Neural progenitor cell (in vitro differentiated cells): ENCODE measurements at regions not wholly inside any gene's neighbourhood (a gene's known extent, or its start where the extent isn't known, plus 50 kb on each side); places are given as distances from the start of the nearest gene placed in this dataset.
A peak's percentile ranks its signal among the peaks of the same experiment; 100 is the strongest.

Experiments
- DNase-seq: peaks from one replicate; pipeline ENCODE4 v3.0.0-alpha.2; 2016; ENCODE audit warnings: low spot score
- H2AFZ ChIP-seq: fragments of 200-600 bp; sonication (generic); replicated peaks from 2 replicates; pipeline ENCODE4 v1.6.1; 2016; ENCODE audit warnings: antibody characterized with exemption
- H3F3A ChIP-seq: fragments of 200-600 bp; sonication (generic); 2 replicates; pipeline ENCODE4 v1.6.1; 2016; ENCODE audit warnings: antibody characterized with exemption, low read depth
- H3K27ac ChIP-seq: fragments of 200-600 bp; sonication (generic); 2 replicates; pipeline ENCODE4 v1.5.1; 2016; ENCODE audit warnings: mild to moderate bottlenecking
- H3K27me3 ChIP-seq: fragments of 200-600 bp; sonication (generic); 2 replicates; pipeline ENCODE4 v1.6.1; 2016; ENCODE audit warnings: mild to moderate bottlenecking, moderate library complexity
- H3K36me3 ChIP-seq: fragments of 200-600 bp; sonication (generic); 2 replicates; pipeline ENCODE4 v1.5.1; 2016
- H3K4me1 ChIP-seq: fragments of 200-600 bp; sonication (generic); 2 replicates; pipeline ENCODE4 v1.6.1; 2016; ENCODE audit warnings: mixed run types
- H3K4me2 ChIP-seq: fragments of 200-600 bp; sonication (generic); 2 replicates; pipeline ENCODE4 v1.6.1; 2016
- H3K4me3 ChIP-seq: fragments of 200-600 bp; sonication (generic); 2 replicates; pipeline ENCODE4 v1.5.1; 2016
- H3K79me2 ChIP-seq: fragments of 200-600 bp; sonication (generic); 2 replicates; pipeline ENCODE4 v1.6.1; 2016; ENCODE audit warnings: low read depth
- H3K9ac ChIP-seq: fragments of 200-600 bp; sonication (generic); 2 replicates; pipeline ENCODE4 v1.6.1; 2016
- H3K9me3 ChIP-seq: fragments of 200-600 bp; sonication (generic); 2 replicates; pipeline ENCODE4 v1.5.1; 2016; ENCODE audit warnings: low read depth
- H4K20me1 ChIP-seq: fragments of 200-600 bp; sonication (generic); 2 replicates; pipeline ENCODE4 v1.6.1; 2016; ENCODE audit warnings: low read depth
- H3K27ac Mint-ChIP-seq: 3 replicates; pipeline ENCODE4 v1.8.0; 2021; ENCODE audit warnings: mixed read lengths
- H3K27me3 Mint-ChIP-seq: 2 replicates; pipeline ENCODE4 v1.8.0; 2022; ENCODE audit warnings: low read depth, mild to moderate bottlenecking, inconsistent platforms, moderate library complexity, mixed read lengths; ENCODE audit not compliant: insufficient read depth
- H3K36me3 Mint-ChIP-seq: 3 replicates; pipeline ENCODE4 v1.8.0; 2021; ENCODE audit warnings: mixed read lengths
- H3K4me1 Mint-ChIP-seq: 3 replicates; pipeline ENCODE4 v1.8.0; 2021; ENCODE audit warnings: mixed read lengths
- H3K4me3 Mint-ChIP-seq: 3 replicates; pipeline ENCODE4 v1.8.0; 2021; ENCODE audit warnings: mild to moderate bottlenecking, moderate library complexity, mixed read lengths
- H3K9me3 Mint-ChIP-seq: 3 replicates; pipeline ENCODE4 v1.8.0; 2020; ENCODE audit warnings: mixed read lengths
- EZH2 ChIP-seq: fragments of 200-600 bp; sonication (generic); IDR thresholded peaks from 2 replicates; pipeline ENCODE4 v1.6.1; 2017; ENCODE audit warnings: antibody characterized with exemption, mild to moderate bottlenecking, moderate library complexity
- EZH2phosphoT487 ChIP-seq: fragments of 200-600 bp; sonication (generic); IDR thresholded peaks from 2 replicates; pipeline ENCODE4 v1.6.1; 2017; ENCODE audit warnings: antibody characterized with exemption
- TF ChIP-seq, protein P1 (sequence below): fragments of 200-600 bp; sonication (generic); IDR thresholded peaks from 2 replicates; pipeline ENCODE4 v1.5.1; 2017; ENCODE audit warnings: antibody characterized with exemption, mild to moderate bottlenecking

DNA sequence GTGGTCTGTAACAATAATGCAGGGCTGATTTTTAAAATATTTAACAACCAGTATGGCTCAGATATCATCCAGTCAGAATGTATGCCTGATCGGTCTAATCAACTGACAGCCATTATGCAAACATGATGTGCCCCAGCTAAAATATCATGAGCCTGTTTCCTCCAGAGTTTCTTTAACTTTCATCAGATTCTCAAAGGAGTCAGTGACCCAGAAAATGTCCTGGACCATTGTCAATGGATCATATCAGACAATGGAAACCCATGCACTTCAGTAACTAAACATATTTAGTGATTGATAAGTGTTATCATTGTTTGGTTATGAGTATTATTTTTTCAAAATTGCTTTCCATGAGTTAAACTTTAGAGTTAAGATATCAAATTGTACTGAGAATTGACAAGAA is 173.5 kb downstream of the LMBRD1 start:
- H3K79me2 ChIP-seq = no peaks in the 10 kb centered on the region
- no peaks in the 10 kb centered on the region for H4K20me1 ChIP-seq
- H3K9me3 Mint-ChIP-seq = no peaks in the 10 kb centered on the region
- no peak overlapping the region for H3K4me2 ChIP-seq
- H3F3A ChIP-seq = no peaks in the 10 kb centered on the region
- H3K4me3 Mint-ChIP-seq = no peak overlapping the region
- peaks cover 14% of the 10 kb centered on the region for H3K4me1 ChIP-seq
- H3K36me3 ChIP-seq = no peaks in the 10 kb centered on the region
- no peaks in the 10 kb centered on the region for H3K9me3 ChIP-seq
- H3K27ac Mint-ChIP-seq = peak overlapping the region; percentile 65
- peak; percentile 11 for DNase-seq
- peak overlapping the region; percentile 76 for H2AFZ ChIP-seq
- H3K36me3 Mint-ChIP-seq = no peaks in the 10 kb centered on the region
- no peak overlapping the region for H3K9ac ChIP-seq
- H3K27ac ChIP-seq = no peak overlapping the region
- H3K4me1 Mint-ChIP-seq = peaks cover 32% of the 10 kb centered on the region
- no peak for TF ChIP-seq EZH2phosphoT487
- no peak for TF ChIP-seq EZH2
- TF ChIP-seq, protein P1, sequence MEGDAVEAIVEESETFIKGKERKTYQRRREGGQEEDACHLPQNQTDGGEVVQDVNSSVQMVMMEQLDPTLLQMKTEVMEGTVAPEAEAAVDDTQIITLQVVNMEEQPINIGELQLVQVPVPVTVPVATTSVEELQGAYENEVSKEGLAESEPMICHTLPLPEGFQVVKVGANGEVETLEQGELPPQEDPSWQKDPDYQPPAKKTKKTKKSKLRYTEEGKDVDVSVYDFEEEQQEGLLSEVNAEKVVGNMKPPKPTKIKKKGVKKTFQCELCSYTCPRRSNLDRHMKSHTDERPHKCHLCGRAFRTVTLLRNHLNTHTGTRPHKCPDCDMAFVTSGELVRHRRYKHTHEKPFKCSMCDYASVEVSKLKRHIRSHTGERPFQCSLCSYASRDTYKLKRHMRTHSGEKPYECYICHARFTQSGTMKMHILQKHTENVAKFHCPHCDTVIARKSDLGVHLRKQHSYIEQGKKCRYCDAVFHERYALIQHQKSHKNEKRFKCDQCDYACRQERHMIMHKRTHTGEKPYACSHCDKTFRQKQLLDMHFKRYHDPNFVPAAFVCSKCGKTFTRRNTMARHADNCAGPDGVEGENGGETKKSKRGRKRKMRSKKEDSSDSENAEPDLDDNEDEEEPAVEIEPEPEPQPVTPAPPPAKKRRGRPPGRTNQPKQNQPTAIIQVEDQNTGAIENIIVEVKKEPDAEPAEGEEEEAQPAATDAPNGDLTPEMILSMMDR = no peak
- H3K4me3 ChIP-seq = no peak overlapping the region
- peaks cover 2% of the 10 kb centered on the region for H3K27me3 Mint-ChIP-seq
- no peaks in the 10 kb centered on the region for H3K27me3 ChIP-seq

DNA sequence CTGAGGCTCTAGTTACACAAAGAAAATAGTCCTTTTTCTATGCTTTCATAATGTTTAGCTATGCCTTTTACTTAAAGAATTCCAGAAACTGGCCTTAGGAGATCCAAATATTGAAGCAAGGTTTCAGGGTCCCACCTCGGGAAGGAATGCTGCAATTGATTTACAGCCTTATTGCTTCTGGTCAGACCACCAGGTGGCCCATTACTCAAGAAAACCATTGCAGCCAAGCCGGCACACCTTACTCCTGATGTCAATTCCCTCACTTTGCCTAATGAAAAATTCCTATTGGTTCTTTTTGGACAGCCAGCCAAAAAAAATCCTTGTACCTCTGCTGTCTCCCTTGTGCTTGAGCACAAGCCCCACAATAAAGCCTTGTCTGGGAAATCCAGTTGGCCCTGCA is 173.9 kb downstream of the LMBRD1 start:
- H3K79me2 ChIP-seq = no peaks in the 10 kb centered on the region
- peaks cover 14% of the 10 kb centered on the region for H3K4me1 ChIP-seq
- TF ChIP-seq EZH2 = no peak
- TF ChIP-seq, protein P1 = peak; percentile 33
- no peak overlapping the region for H3K4me3 Mint-ChIP-seq
- peaks cover 32% of the 10 kb centered on the region for H3K4me1 Mint-ChIP-seq
- H3K9ac ChIP-seq = no peak overlapping the region
- no peaks in the 10 kb centered on the region for H4K20me1 ChIP-seq
- no peaks in the 10 kb centered on the region for H3K36me3 Mint-ChIP-seq
- H3K36me3 ChIP-seq = no peaks in the 10 kb centered on the region
- H3K9me3 Mint-ChIP-seq = no peaks in the 10 kb centered on the region
- no peaks in the 10 kb centered on the region for H3F3A ChIP-seq
- peaks cover 2% of the 10 kb centered on the region for H3K27me3 Mint-ChIP-seq
- peak; percentile 43 for DNase-seq
- H3K27ac ChIP-seq = no peak overlapping the region
- H3K4me3 ChIP-seq = no peak overlapping the region
- peak overlapping the region; percentile 65 for H3K27ac Mint-ChIP-seq
- no peaks in the 10 kb centered on the region for H3K9me3 ChIP-seq
- peak overlapping the region; percentile 76 for H2AFZ ChIP-seq
- no peaks in the 10 kb centered on the region for H3K27me3 ChIP-seq
- H3K4me2 ChIP-seq = no peak overlapping the region

DNA sequence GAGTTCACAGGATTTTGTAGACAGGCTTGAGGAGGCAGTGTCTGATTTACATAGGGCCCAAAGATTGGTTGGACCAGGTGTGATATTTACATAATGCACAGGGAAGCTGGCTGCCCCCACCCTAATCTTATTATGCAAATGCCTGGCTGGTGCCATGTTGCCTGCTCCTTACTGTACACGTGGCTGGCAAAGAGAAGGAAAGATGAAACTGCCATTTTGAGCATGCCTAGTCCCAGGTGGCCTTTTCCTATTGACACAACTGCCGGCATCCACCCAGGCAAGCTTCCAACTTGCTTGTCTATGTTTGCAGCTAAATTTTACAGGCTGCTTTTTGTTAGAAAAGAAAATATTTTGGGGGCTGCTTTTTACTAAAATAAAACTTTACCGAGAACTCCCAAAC is 174.6 kb downstream of the LMBRD1 start:
- no peaks in the 10 kb centered on the region for H3K27me3 ChIP-seq
- H3K9me3 ChIP-seq = no peaks in the 10 kb centered on the region
- no peak overlapping the region for H3K4me3 Mint-ChIP-seq
- no peaks in the 10 kb centered on the region for H3K9me3 Mint-ChIP-seq
- H3K4me1 Mint-ChIP-seq = peaks cover 32% of the 10 kb centered on the region
- TF ChIP-seq EZH2phosphoT487 (no peak), EZH2 (no peak)
- H3F3A ChIP-seq = no peaks in the 10 kb centered on the region
- no peak overlapping the region for H3K4me3 ChIP-seq
- H3K79me2 ChIP-seq = no peaks in the 10 kb centered on the region
- no peaks in the 10 kb centered on the region for H3K36me3 Mint-ChIP-seq
- no peak overlapping the region for H3K9ac ChIP-seq
- no peak overlapping the region for H3K4me2 ChIP-seq
- no peak overlapping the region for H3K27ac ChIP-seq
- no peaks in the 10 kb centered on the region for H4K20me1 ChIP-seq
- peaks cover 14% of the 10 kb centered on the region for H3K4me1 ChIP-seq
- H3K27me3 Mint-ChIP-seq = peaks cover 2% of the 10 kb centered on the region
- no peak for DNase-seq
- H3K36me3 ChIP-seq = no peaks in the 10 kb centered on the region
- no peak overlapping the region for H3K27ac Mint-ChIP-seq
- peak overlapping the region; percentile 76 for H2AFZ ChIP-seq

DNA sequence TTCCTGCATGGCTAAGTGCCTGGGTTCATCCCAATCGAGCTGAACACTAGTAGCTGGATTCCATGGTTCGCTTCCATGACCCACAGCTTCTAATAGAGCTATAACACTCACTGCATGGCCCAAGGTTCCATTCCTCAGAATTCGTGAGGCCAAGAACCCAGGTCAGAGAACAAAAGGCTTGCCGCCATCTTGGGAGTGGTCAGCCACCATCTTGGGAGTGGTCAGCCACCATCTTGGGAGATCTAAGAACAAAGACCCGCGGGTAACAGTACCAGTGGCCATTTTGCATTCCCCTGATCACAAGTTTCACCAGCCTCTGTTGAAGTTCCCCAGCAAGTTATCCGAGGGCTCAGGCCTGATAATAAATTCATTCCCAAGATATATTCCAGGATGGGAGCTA is 179.6 kb downstream of the LMBRD1 start:
- no peaks in the 10 kb centered on the region for H3K36me3 ChIP-seq
- no peaks in the 10 kb centered on the region for H3K9me3 Mint-ChIP-seq

More for the DNA sequence above, 179.6 kb downstream of the LMBRD1 start:
- H3K27me3 Mint-ChIP-seq = no peaks in the 10 kb centered on the region
- Histone ChIP-seq H2AFZ (no peak overlapping the region), H3K4me3 (no peak overlapping the region), H3K4me1 (no peaks in the 10 kb centered on the region), H3K4me2 (no peak overlapping the region), H3K79me2 (no peaks in the 10 kb centered on the region), H3K27ac (no peak overlapping the region), H3K27me3 (no peaks in the 10 kb centered on the region), H4K20me1 (no peaks in the 10 kb centered on the region), H3K9me3 (no peaks in the 10 kb centered on the region), H3F3A (no peaks in the 10 kb centered on the region), H3K9ac (no peak overlapping the region)
- no peak overlapping the region for H3K4me3 Mint-ChIP-seq
- TF ChIP-seq EZH2phosphoT487 (no peak), EZH2 (no peak)
- TF ChIP-seq, protein P1 = no peak
- H3K36me3 Mint-ChIP-seq = no peaks in the 10 kb centered on the region
- peaks cover 11% of the 10 kb centered on the region for H3K4me1 Mint-ChIP-seq
- H3K27ac Mint-ChIP-seq = no peak overlapping the region
- no peak for DNase-seq
